ENCODE measurements at regions not wholly inside any gene's neighbourhood (a gene's known extent, or its start where the extent isn't known, plus 50 kb on each side); places are given as distances from the start of the nearest gene placed in this dataset.
"Not testable (repeated sequence)": the region's sequence is repeated elsewhere in the genome, so short reads cannot be mapped to it uniquely, and the experiment has no call there.

DNA sequence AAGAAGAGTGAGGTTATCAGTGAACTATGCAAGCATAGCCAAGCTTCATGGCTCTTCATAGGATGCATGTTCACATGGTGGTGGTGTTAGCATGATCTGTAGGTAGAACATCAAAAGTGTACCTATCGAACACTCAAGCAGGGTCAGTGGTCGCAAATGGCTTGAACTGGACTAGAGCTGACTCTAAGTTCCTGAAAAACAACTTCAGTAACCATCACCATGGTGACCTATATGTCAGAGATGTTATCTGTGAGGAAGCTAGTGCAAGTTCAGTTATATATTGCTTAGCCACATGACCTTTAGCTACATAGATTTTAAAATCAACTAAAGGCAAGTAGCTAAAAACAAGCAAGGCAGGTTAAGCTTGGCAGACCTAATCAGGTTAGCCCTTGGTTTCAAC is 163.1 kb upstream of the AGR3 start:
- CTCF ChIA-PET: interaction anchor here (1.0 to 1.8 kb wide), 6 partner anchors 10 to 36 kb away, joined by 3 to 7 read pairs (median 4); no protein-coding TSS in a partner anchor
- POLR2A ChIA-PET: no interaction called here
- TF ChIP-seq, protein P1, sequence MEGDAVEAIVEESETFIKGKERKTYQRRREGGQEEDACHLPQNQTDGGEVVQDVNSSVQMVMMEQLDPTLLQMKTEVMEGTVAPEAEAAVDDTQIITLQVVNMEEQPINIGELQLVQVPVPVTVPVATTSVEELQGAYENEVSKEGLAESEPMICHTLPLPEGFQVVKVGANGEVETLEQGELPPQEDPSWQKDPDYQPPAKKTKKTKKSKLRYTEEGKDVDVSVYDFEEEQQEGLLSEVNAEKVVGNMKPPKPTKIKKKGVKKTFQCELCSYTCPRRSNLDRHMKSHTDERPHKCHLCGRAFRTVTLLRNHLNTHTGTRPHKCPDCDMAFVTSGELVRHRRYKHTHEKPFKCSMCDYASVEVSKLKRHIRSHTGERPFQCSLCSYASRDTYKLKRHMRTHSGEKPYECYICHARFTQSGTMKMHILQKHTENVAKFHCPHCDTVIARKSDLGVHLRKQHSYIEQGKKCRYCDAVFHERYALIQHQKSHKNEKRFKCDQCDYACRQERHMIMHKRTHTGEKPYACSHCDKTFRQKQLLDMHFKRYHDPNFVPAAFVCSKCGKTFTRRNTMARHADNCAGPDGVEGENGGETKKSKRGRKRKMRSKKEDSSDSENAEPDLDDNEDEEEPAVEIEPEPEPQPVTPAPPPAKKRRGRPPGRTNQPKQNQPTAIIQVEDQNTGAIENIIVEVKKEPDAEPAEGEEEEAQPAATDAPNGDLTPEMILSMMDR (IDR thresholded peaks at IDR 0.05; ENCODE audit: control extremely low read depth, extremely low read depth, low read depth, missing control alignments): no peak
- DNase-seq (ENCODE audit: extremely low spot score): no peak

DNA sequence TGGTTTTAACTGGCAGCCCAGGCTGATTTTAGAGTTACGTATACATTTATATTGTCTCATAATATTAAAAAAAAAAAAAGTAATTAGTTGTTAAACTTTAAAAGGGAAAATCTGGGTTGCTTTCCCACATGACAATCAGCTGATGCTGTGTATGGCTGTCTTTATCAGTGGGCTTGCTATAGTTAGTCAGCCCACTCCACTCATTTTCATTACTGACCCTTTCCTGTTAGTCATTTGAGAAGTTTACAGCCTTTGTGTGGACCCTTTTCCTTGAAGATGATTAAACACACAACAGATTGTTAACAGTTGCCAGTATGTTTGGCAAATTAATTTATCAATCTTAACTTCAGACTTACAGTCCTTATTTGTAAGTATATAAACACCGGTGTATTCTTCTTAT is 164.5 kb upstream of the AGR3 start:
- ChIA-PET POLR2A (no interaction called here), CTCF (interaction anchor here (1.7 kb wide), 1 partner anchor 18 kb away, joined by 5 read pairs; no protein-coding TSS in a partner anchor)
- no peak for DNase-seq (ENCODE audit: extremely low spot score)
- TF ChIP-seq, protein P1 (IDR thresholded peaks at IDR 0.05; ENCODE audit: control extremely low read depth, extremely low read depth, low read depth, missing control alignments): no peak

DNA sequence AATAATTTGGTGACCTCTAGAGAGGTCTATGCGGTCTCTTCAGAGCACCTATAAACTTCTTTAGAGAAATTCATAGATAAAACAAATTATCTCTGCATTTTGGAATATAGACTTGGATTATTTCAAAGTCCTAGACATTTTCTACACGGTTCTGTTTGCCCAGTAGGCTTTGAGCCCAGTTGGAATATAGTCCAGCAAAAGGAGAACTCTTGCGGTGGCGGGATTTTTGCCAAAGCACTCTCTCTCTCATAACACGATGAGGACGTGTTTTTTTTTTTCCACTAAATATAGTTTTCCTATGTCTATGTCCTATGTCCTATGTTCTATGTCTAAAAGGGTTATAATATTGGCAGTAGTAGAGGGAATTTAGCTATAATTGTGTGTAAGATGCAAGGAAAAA is 164.9 kb upstream of the AGR3 start:
- ChIA-PET CTCF (interaction anchor here (1.0 to 2.4 kb wide), 3 partner anchors 16 to 64 kb away, joined by 3 to 11 read pairs (median 5); no protein-coding TSS in a partner anchor), POLR2A (no interaction called here)
- TF ChIP-seq, protein P1 (IDR thresholded peaks at IDR 0.05; ENCODE audit: control extremely low read depth, extremely low read depth, low read depth, missing control alignments): no peak
- no peak for DNase-seq (ENCODE audit: extremely low spot score)

DNA sequence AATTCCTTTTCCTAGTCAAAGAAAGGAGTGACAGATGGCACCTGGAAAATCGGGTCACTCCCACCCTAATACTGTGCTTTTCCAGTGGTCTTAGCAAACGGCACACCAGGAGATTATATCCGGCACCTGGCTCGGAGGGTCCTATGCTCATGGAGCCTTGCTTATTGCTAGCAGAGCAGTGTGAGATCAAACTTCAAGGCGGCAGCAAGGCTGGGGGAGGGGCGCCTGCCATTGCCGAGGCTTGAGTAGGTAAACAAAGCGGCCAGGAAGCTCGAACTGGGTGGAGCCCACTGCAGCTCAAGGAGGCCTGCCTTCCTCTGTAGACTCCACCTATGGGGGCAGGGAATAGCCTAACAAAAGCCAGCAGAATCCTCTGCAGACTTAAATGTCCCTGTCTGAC is 171.4 kb upstream of the AGR3 start:
- CTCF ChIA-PET: interaction anchor here (0.9 to 1.2 kb wide), 3 partner anchors 10 to 23 kb away, joined by 3 read pairs; no protein-coding TSS in a partner anchor
- POLR2A ChIA-PET; DNase-seq (ENCODE audit: extremely low spot score): not testable (repeated sequence)

DNA sequence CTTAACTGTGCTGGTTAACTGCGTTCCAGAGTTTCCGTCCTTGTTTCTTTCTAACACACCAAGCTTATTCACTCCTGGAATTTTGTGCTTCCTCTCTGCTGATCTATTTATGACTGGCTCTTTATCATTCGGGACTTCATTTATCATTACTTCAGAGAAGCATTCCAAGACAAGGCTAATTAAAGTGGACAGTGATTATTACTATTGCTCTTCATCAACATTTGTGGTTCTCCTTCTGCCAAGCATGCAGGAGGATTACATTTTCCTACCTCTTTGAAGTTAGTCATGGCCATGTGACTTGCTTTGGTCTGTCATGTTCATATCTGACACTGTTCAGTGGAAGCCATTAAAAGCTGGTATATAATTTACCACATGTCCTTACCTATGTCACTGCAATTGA is 172.4 kb upstream of the AGR3 start:
- no peak for DNase-seq (ENCODE audit: extremely low spot score)
- TF ChIP-seq, protein P1 (IDR thresholded peaks at IDR 0.05; ENCODE audit: control extremely low read depth, extremely low read depth, low read depth, missing control alignments): no peak
- POLR2A ChIA-PET: no interaction called here
- CTCF ChIA-PET: interaction anchor here (1.2 kb wide), 1 partner anchor 9 kb away, joined by 3 read pairs; no protein-coding TSS in a partner anchor

DNA sequence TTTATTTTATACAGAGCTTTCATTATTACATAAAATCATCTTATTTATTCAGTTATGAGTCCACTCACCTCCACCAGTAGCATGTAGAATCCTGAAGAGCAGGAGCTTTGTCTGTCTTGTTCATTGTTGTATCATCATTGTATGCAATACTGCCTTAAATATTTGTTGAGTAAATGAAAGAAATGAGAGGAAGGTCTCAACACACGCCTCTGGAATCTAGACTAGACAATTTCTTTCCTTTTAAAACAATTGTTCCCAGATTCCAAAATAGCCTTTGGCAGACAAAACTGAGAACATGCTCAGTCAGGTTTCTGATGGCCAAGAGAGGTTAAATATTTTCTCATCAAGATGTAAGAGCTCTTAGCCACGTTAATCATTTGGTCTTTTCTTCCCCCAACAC is 173.1 kb upstream of the AGR3 start:
- TF ChIP-seq, protein P1 (IDR thresholded peaks at IDR 0.05; ENCODE audit: control extremely low read depth, extremely low read depth, low read depth, missing control alignments): no peak
- POLR2A ChIA-PET: no interaction called here
- CTCF ChIA-PET: interaction anchor here (1.0 kb wide), 1 partner anchor 9 kb away, joined by 4 read pairs; no protein-coding TSS in a partner anchor
- DNase-seq (ENCODE audit: extremely low spot score): no peak

DNA sequence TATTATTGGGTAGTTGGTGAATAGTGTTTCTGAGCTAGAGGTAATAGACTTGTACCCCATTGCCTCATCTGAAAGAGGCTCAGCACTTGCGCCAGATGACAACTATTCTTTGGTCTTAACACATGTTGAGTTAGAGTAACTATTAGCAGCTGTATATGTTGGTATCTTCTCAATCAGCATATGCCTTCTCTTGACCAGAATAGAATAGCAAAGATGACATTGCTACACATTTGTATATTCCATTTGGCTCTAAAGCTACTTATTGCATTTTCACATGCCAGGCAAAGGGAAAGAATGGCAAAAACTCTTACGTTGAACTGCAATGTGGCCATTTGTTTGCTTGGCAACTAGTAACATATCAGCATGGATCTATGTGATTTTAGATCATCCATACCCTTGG is 173.8 kb upstream of the AGR3 start:
- CTCF ChIA-PET: interaction anchor here (0.6 to 1.0 kb wide), 2 partner anchors 8 to 9 kb away, joined by 3 to 4 read pairs; no protein-coding TSS in a partner anchor
- POLR2A ChIA-PET: no interaction called here
- TF ChIP-seq, protein P1 (IDR thresholded peaks at IDR 0.05; ENCODE audit: control extremely low read depth, extremely low read depth, low read depth, missing control alignments): no peak
- no peak for DNase-seq (ENCODE audit: extremely low spot score)
